ENCODE measurements at regions not wholly inside any gene's neighbourhood (a gene's known extent, or its start where the extent isn't known, plus 50 kb on each side); places are given as distances from the start of the nearest gene placed in this dataset.

- Mint-ChIP-seq H3K4me3 (ENCODE audit: unreplicated experiment) (no peak overlapping the region), H3K27me3 (ENCODE audit: unreplicated experiment) (peaks cover 2% of the 10 kb centered on the region), H3K36me3 (ENCODE audit: unreplicated experiment) (peaks cover 11% of the 10 kb centered on the region), H3K27ac (ENCODE audit: unreplicated experiment) (no peak overlapping the region), H3K9me3 (ENCODE audit: unreplicated experiment) (peaks cover 29% of the 10 kb centered on the region), H3K4me1 (ENCODE audit: low read depth, unreplicated experiment) (no peaks in the 10 kb centered on the region)
- DNase-seq = no peak
- TF ChIP-seq CTCF (IDR thresholded peaks at IDR 0.05; ENCODE audit: partially characterized antibody, unreplicated experiment) = no peak
Measured at GRCh38 chr7:153939654-153940053, 112.5 kb upstream of the DPP6 start.

- Mint-ChIP-seq H3K36me3 (ENCODE audit: unreplicated experiment) (peaks cover 14% of the 10 kb centered on the region), H3K27me3 (ENCODE audit: unreplicated experiment) (peaks cover 2% of the 10 kb centered on the region), H3K27ac (ENCODE audit: unreplicated experiment) (no peak overlapping the region), H3K4me1 (ENCODE audit: low read depth, unreplicated experiment) (no peaks in the 10 kb centered on the region), H3K9me3 (ENCODE audit: unreplicated experiment) (peaks cover 23% of the 10 kb centered on the region), H3K4me3 (ENCODE audit: unreplicated experiment) (no peak overlapping the region)
- no peak for TF ChIP-seq CTCF (IDR thresholded peaks at IDR 0.05; ENCODE audit: partially characterized antibody, unreplicated experiment)
- no peak for DNase-seq
Measured at GRCh38 chr7:153941061-153941460, 111.1 kb upstream of the DPP6 start.

- Mint-ChIP-seq H3K27me3 (ENCODE audit: unreplicated experiment) (peaks cover 2% of the 10 kb centered on the region), H3K4me3 (ENCODE audit: unreplicated experiment) (no peak overlapping the region), H3K9me3 (ENCODE audit: unreplicated experiment) (peaks cover 27% of the 10 kb centered on the region), H3K4me1 (ENCODE audit: low read depth, unreplicated experiment) (no peaks in the 10 kb centered on the region), H3K36me3 (ENCODE audit: unreplicated experiment) (peaks cover 15% of the 10 kb centered on the region), H3K27ac (ENCODE audit: unreplicated experiment) (no peak overlapping the region)
- no peak for DNase-seq
- TF ChIP-seq CTCF (IDR thresholded peaks at IDR 0.05; ENCODE audit: partially characterized antibody, unreplicated experiment) = no peak
Measured at GRCh38 chr7:153942036-153942435, 110.2 kb upstream of the DPP6 start.

GRCh38 chr7:153943457-153943856, 108.7 kb upstream of the DPP6 start:
- no peak overlapping the region for H3K27ac Mint-ChIP-seq (ENCODE audit: unreplicated experiment)
- H3K9me3 Mint-ChIP-seq (ENCODE audit: unreplicated experiment) = peaks cover 21% of the 10 kb centered on the region

GRCh38 chr7:153943861-153944260, 108.3 kb upstream of the DPP6 start:
- H3K4me1 Mint-ChIP-seq (ENCODE audit: low read depth, unreplicated experiment) = no peaks in the 10 kb centered on the region
- no peak for DNase-seq
- no peak overlapping the region for H3K4me3 Mint-ChIP-seq (ENCODE audit: unreplicated experiment)
- H3K27ac Mint-ChIP-seq (ENCODE audit: unreplicated experiment) = no peak overlapping the region
- H3K27me3 Mint-ChIP-seq (ENCODE audit: unreplicated experiment) = peaks cover 2% of the 10 kb centered on the region
- peaks cover 15% of the 10 kb centered on the region for H3K36me3 Mint-ChIP-seq (ENCODE audit: unreplicated experiment)
- peaks cover 22% of the 10 kb centered on the region for H3K9me3 Mint-ChIP-seq (ENCODE audit: unreplicated experiment)
- TF ChIP-seq CTCF (IDR thresholded peaks at IDR 0.05; ENCODE audit: partially characterized antibody, unreplicated experiment) = no peak

More at GRCh38 chr7:153943457-153943856, 108.7 kb upstream of the DPP6 start:
- no peak for TF ChIP-seq CTCF (IDR thresholded peaks at IDR 0.05; ENCODE audit: partially characterized antibody, unreplicated experiment)
- DNase-seq = no peak
- Mint-ChIP-seq H3K4me3 (ENCODE audit: unreplicated experiment) (no peak overlapping the region), H3K27me3 (ENCODE audit: unreplicated experiment) (peaks cover 2% of the 10 kb centered on the region), H3K36me3 (ENCODE audit: unreplicated experiment) (peaks cover 15% of the 10 kb centered on the region), H3K4me1 (ENCODE audit: low read depth, unreplicated experiment) (no peaks in the 10 kb centered on the region)
